PC-3 (cell line): ENCODE measurements at regions not wholly inside any gene's neighbourhood (a gene's known extent, or its start where the extent isn't known, plus 50 kb on each side); places are given as distances from the start of the nearest gene placed in this dataset.

Experiments used
- ATAC-seq: fragments of 200-7000 bp; cut with Tn5 transposase; 2 replicates; pipeline ENCODE4 v1.9.1; 2020; ENCODE audit warnings: mild to moderate bottlenecking, moderate library complexity
- BruUV-seq: library from RNA; stranded (reverse); fragments of 400-500 nt; replicated peaks from 2 replicates; lab custom pipeline; 2021; lab: Mats Ljungman, UMichigan
- CTCF ChIA-PET: fragments of 300-600 bp; sonication (Branson Sonifier 250); formaldehyde crosslinking; loops from one replicate; lab custom pipeline; 2022; ENCODE audit warnings: antibody characterized with exemption; lab: Charles Lee
- POLR2A ChIA-PET: fragments of 300-600 bp; sonication (Branson Sonifier 250); formaldehyde crosslinking; loops from one replicate; lab custom pipeline; 2022; ENCODE audit warnings: antibody characterized with exemption; ENCODE audit not compliant: unreplicated experiment; lab: Charles Lee
- DNase-seq: peaks from one replicate; pipeline ENCODE4 v3.0.0-alpha.2; 2015
- H2AFZ ChIP-seq: fragments of 300-600 bp; sonication (generic); 2 replicates; pipeline ENCODE4 v1.6.0; 2016; ENCODE audit warnings: antibody characterized with exemption, low read length
- H3F3A ChIP-seq: fragments of 300-600 bp; sonication (generic); one replicate; pipeline ENCODE4 v1.6.0; 2017; ENCODE audit warnings: antibody characterized with exemption, low read length, control low read depth, mild to moderate bottlenecking; ENCODE audit not compliant: unreplicated experiment
- H3K27ac ChIP-seq: fragments of 300-600 bp; sonication (generic); 2 replicates; pipeline ENCODE4 v1.5.1; 2016; ENCODE audit warnings: mild to moderate bottlenecking, low read length
- H3K27me3 ChIP-seq: fragments of 300-600 bp; sonication (generic); 2 replicates; pipeline ENCODE4 v1.6.1; 2016; ENCODE audit warnings: low read length, mixed read lengths
- H3K36me3 ChIP-seq: fragments of 300-600 bp; sonication (generic); 2 replicates; pipeline ENCODE4 v1.6.1; 2016; ENCODE audit warnings: low read depth, mixed run types, low read length, mixed read lengths
- H3K4me1 ChIP-seq: fragments of 300-600 bp; sonication (generic); 2 replicates; pipeline ENCODE4 v1.5.1; 2016; ENCODE audit warnings: low read length; ENCODE audit not compliant: insufficient read depth
- H3K4me2 ChIP-seq: fragments of 300-600 bp; sonication (generic); 2 replicates; pipeline ENCODE4 v1.6.0; 2016; ENCODE audit warnings: low read length
- H3K4me3 ChIP-seq: fragments of 300-600 bp; sonication (generic); 2 replicates; pipeline ENCODE4 v1.5.1; 2016; ENCODE audit warnings: mild to moderate bottlenecking, low read length, mixed read lengths
- H3K79me2 ChIP-seq: fragments of 300-600 bp; sonication (generic); 2 replicates; pipeline ENCODE4 v1.6.1; 2017; ENCODE audit warnings: low read length, mixed read lengths
- H3K9ac ChIP-seq: fragments of 300-600 bp; sonication (generic); 2 replicates; pipeline ENCODE4 v1.6.0; 2016; ENCODE audit warnings: mild to moderate bottlenecking, low read length
- H3K9me2 ChIP-seq: fragments of 300-600 bp; sonication (generic); replicated peaks from 2 replicates; pipeline ENCODE4 v1.6.1; 2016; ENCODE audit warnings: mixed run types, low read length, mixed read lengths
- H3K9me3 ChIP-seq: fragments of 300-600 bp; sonication (generic); 2 replicates; pipeline ENCODE4 v1.6.1; 2016; ENCODE audit warnings: low read length, mixed read lengths
- H4K20me1 ChIP-seq: fragments of 300-600 bp; sonication (generic); 2 replicates; pipeline ENCODE4 v1.6.1; 2016; ENCODE audit warnings: low read length, mixed read lengths
- CTCF ChIP-seq: fragments of 300-600 bp; sonication (generic); conservative IDR thresholded peaks from 2 replicates; pipeline ENCODE4 v1.5.1; 2017; ENCODE audit warnings: antibody characterized with exemption, low read depth, mild to moderate bottlenecking, low read length
- EZH2 ChIP-seq: fragments of 300-600 bp; sonication (generic); IDR thresholded peaks from one replicate; pipeline ENCODE4 v1.6.1; 2017; ENCODE audit warnings: antibody characterized with exemption, mild to moderate bottlenecking, low read length; ENCODE audit not compliant: unreplicated experiment
- EZH2phosphoT487 ChIP-seq: fragments of 300-600 bp; sonication (generic); IDR thresholded peaks from 2 replicates; pipeline ENCODE4 v1.6.1; 2018; ENCODE audit warnings: mild to moderate bottlenecking, antibody characterized with exemption, low read length, borderline replicate concordance
- intact Hi-C: fragments of 100-400 bp; cut with micrococcal nuclease; formaldehyde crosslinking; loops from 2 replicates; pipeline ENCODE4 v1.9.0; 2023

DNA sequence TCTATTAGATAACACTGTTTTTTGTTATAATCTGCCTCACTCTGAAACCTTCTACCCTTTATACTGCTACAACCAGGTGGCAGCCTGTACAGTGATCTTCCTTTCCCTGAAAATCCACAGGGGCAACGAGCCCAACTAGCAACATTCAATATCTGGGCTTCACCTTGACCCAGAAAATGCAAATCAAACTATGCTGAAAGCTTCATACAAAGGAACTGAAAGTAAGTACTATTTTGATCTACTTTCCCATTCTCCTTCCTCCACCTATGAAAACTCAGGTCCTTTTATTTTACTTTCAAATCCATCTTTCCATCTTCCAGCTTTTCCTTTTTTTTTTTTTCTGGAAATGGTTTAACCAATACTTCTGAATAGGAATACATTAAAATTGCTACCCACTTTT lies 175.8 kb upstream of the CCDC150 start:
- Histone ChIP-seq H3K79me2 (no peaks in the 10 kb centered on the region), H3K4me2 (no peak overlapping the region), H3K36me3 (no peaks in the 10 kb centered on the region), H3K27ac (no peak overlapping the region), H3K27me3 (0 out of 2 replicates have a peak, but pooled peaks cover 5% of the 10 kb centered on the region), H4K20me1 (no peaks in the 10 kb centered on the region), H3K4me3 (no peak overlapping the region), H2AFZ (no peak overlapping the region), H3K9ac (no peak overlapping the region), H3K4me1 (peaks cover 9% of the 10 kb centered on the region), H3F3A (no peaks in the 10 kb centered on the region), H3K9me2 (no peaks in the 10 kb centered on the region), H3K9me3 (no peaks in the 10 kb centered on the region)
- intact Hi-C loops = no loop called here
- TF ChIP-seq EZH2phosphoT487 = no peak
- no peak for TF ChIP-seq CTCF
- no peak for TF ChIP-seq EZH2
- BruUV-seq = no TSS peak
- POLR2A ChIA-PET = no interaction called here
- no peak for ATAC-seq
- CTCF ChIA-PET = interaction anchor here (0.5 kb wide), 1 partner anchor 122 kb away, joined by 11 read pairs; no protein-coding TSS in a partner anchor
- DNase-seq = no peak

- no TSS peak for BruUV-seq
- Histone ChIP-seq H3K79me2 (no peaks in the 10 kb centered on the region), H3K4me1 (peaks cover 9% of the 10 kb centered on the region), H3K9me3 (no peaks in the 10 kb centered on the region), H3K9me2 (no peaks in the 10 kb centered on the region), H3K9ac (no peak overlapping the region), H2AFZ (no peak overlapping the region), H3K27ac (no peak overlapping the region), H3K36me3 (no peaks in the 10 kb centered on the region), H3K4me3 (no peak overlapping the region), H4K20me1 (no peaks in the 10 kb centered on the region), H3K27me3 (no peaks in the 10 kb centered on the region), H3F3A (no peaks in the 10 kb centered on the region), H3K4me2 (0 out of 2 replicates have a peak overlapping the region, but pooled peaks have one; percentile 11)
- no peak for TF ChIP-seq EZH2
- no peak for TF ChIP-seq EZH2phosphoT487
- no peak for TF ChIP-seq CTCF
- CTCF ChIA-PET = interaction anchor here (0.5 kb wide), 1 partner anchor 122 kb away, joined by 11 read pairs; no protein-coding TSS in a partner anchor
- intact Hi-C loops = no loop called here
- DNase-seq (peak; percentile 41), ATAC-seq (peak; percentile 64)
- POLR2A ChIA-PET = interaction anchor here (0.7 kb wide), 1 partner anchor 481 kb away, joined by 8 read pairs; no protein-coding TSS in a partner anchor
These were observed 175.2 kb upstream of the CCDC150 start for GRCh38 chr2:196464311-196464710.

DNA sequence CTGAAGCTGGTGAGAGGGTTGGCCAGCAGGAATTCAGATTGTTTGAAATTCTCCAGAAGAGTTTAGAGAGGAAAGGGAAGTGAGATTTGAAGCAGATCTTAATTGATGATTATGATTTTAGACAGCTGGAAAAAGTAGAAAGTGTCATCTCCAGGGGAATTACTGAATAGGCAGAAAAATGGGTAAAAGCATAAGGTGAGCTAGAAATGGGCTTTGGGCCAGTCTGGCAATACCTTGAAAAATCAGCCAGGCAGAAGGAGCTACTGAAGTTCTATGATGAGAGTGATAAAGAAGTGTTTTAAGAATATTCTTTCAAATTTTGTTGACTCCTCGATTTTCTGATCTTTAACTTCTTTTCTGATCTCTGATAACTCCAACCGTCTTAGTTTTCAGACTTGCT lies 172.9 kb upstream of the CCDC150 start:
- intact Hi-C loops = no loop called here
- BruUV-seq = no TSS peak
- Histone ChIP-seq H3K9me2 (no peaks in the 10 kb centered on the region), H3K4me2 (no peak overlapping the region), H3F3A (no peaks in the 10 kb centered on the region), H4K20me1 (no peaks in the 10 kb centered on the region), H3K79me2 (no peaks in the 10 kb centered on the region), H2AFZ (no peak overlapping the region), H3K27ac (no peak overlapping the region), H3K4me3 (no peak overlapping the region), H3K27me3 (no peaks in the 10 kb centered on the region), H3K36me3 (no peaks in the 10 kb centered on the region), H3K9ac (no peak overlapping the region), H3K4me1 (peaks cover 9% of the 10 kb centered on the region), H3K9me3 (no peaks in the 10 kb centered on the region)
- ChIA-PET CTCF (interaction anchor here (0.9 kb wide), 1 partner anchor 13 kb away, joined by 3 read pairs; no protein-coding TSS in a partner anchor), POLR2A (no interaction called here)
- ATAC-seq = no peak
- TF ChIP-seq EZH2phosphoT487 = no peak
- TF ChIP-seq EZH2 = no peak
- TF ChIP-seq CTCF = no peak
- no peak for DNase-seq
